ENCODE measurements at regions not wholly inside any gene's neighbourhood (a gene's known extent, or its start where the extent isn't known, plus 50 kb on each side); places are given as distances from the start of the nearest gene placed in this dataset.

DNA sequence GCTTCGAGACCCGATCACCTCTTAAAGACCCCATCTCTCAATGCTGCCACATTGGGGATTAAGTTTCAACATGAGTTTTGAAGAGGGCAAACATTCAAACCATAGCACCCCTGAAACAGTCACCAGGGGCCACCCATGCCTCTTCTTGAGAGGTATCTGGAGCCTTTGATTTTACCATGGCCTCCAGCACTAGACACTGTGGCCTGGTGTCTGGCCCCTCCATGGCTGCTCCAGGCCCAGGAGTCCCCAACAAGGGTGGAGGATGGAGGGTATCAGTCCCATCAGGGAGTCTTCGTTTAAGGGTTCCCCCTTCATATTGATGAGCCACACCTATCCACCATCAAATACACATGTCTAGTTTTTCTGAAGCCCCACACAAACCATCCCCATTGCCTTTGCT, 66.5 kb upstream of the CDH5 start:
- Histone ChIP-seq H3K27me3 (peaks cover 0 to 6% (median 0%) of the 10 kb centered on the region in 4 donors), H3K36me3 (no peaks in the 10 kb centered on the region), H3K9me3 (peaks cover 0 to 5% (median 2%) of the 10 kb centered on the region in 4 donors), H3K4me3 (no peak overlapping the region), H3K27ac (replicated peaks in 1 of 4) (no peak overlapping the region), H3K4me1 (peaks cover 0 to 6% (median 0%) of the 10 kb centered on the region in 4 donors)
- 96% methylated on average over 3 of the region's 3 CpGs for WGBS
- DNase-seq (ENCODE audit: extremely low spot score): no peak
- intact Hi-C loops (cut with DNase I): no loop called here
- TF ChIP-seq EP300 (IDR thresholded peaks at IDR 0.05) (no peak), POLR2A (IDR thresholded peaks at IDR 0.05; ENCODE audit: low read depth) (no peak), POLR2AphosphoS5 (IDR thresholded peaks at IDR 0.05) (no peak)
- TF ChIP-seq, protein P1, sequence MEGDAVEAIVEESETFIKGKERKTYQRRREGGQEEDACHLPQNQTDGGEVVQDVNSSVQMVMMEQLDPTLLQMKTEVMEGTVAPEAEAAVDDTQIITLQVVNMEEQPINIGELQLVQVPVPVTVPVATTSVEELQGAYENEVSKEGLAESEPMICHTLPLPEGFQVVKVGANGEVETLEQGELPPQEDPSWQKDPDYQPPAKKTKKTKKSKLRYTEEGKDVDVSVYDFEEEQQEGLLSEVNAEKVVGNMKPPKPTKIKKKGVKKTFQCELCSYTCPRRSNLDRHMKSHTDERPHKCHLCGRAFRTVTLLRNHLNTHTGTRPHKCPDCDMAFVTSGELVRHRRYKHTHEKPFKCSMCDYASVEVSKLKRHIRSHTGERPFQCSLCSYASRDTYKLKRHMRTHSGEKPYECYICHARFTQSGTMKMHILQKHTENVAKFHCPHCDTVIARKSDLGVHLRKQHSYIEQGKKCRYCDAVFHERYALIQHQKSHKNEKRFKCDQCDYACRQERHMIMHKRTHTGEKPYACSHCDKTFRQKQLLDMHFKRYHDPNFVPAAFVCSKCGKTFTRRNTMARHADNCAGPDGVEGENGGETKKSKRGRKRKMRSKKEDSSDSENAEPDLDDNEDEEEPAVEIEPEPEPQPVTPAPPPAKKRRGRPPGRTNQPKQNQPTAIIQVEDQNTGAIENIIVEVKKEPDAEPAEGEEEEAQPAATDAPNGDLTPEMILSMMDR (IDR thresholded peaks at IDR 0.05): no peak

DNA sequence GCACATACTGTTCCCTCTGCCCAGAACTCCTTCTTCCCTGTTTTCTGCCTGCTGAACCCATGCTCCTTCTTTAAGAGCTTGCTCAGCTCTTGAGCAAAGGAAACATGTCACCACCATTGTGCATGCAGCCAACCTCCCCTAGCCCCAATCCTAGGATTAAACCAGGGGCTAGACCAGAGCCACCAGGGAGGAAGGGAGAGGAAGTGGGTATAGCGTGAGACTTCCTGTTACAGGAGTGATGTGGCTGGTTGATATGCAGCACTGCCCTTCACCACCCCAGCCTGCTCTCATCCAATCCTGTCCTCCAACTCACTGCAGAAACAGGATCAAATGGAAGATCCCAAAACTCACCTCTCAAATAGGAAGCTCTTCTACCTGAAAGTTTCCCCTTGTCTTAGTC, 67.1 kb upstream of the CDH5 start:
- intact Hi-C loops (cut with DNase I): no loop called here
- H3K4me1 ChIP-seq: peaks cover 0 to 4% (median 0%) of the 10 kb centered on the region in 4 donors
- H3K36me3 ChIP-seq: no peaks in the 10 kb centered on the region
- TF ChIP-seq, protein P1 (IDR thresholded peaks at IDR 0.05): no peak
- no peak for TF ChIP-seq POLR2A (IDR thresholded peaks at IDR 0.05; ENCODE audit: low read depth)
- 83% methylated on average over 1 of the region's 1 CpG for WGBS
- DNase-seq (ENCODE audit: extremely low spot score): no peak
- H3K27ac ChIP-seq (replicated peaks in 1 of 4): no peak overlapping the region
- no peak overlapping the region for H3K4me3 ChIP-seq
- peaks cover 0 to 5% (median 0%) of the 10 kb centered on the region in 4 donors for H3K27me3 ChIP-seq
- peaks cover 0 to 5% (median 2%) of the 10 kb centered on the region in 4 donors for H3K9me3 ChIP-seq

DNA sequence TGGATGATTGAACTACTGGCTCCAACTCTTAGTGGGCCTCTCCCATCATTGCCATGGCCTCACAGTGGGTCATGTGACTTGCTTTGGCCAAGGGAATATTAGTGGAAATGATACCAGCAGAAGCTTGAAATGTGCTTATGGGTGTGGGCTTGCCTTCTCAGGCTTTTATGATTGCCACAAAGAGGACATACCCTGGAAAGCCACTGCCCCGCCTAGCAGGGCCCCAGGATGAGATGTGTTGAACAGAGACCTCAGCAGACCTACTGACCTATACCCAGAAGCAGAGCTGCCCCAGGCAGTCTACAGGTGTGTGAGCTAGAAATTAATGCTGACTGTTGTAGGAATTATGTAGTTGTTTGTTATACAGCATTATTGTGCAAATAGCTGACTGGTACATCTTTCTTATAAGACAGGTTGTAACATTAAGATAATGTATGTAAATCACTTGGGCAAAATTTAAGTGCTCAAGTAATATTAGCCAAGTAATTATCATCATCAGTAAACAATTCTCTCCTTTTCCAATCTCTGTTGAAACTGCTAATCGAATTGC, 67.8 kb upstream of the CDH5 start:
- H3K9me3 ChIP-seq: peaks cover 0 to 5% (median 2%) of the 10 kb centered on the region in 4 donors
- TF ChIP-seq POLR2A (IDR thresholded peaks at IDR 0.05; ENCODE audit: low read depth) (no peak), EP300 (IDR thresholded peaks at IDR 0.05) (no peak), POLR2AphosphoS5 (IDR thresholded peaks at IDR 0.05) (no peak)
- TF ChIP-seq, protein P1 (IDR thresholded peaks at IDR 0.05): no peak
- H3K36me3 ChIP-seq: no peaks in the 10 kb centered on the region
- H3K27ac ChIP-seq (replicated peaks in 1 of 4): no peak overlapping the region
- intact Hi-C loops (cut with DNase I): no loop called here
- WGBS: 88% methylated on average over 2 of the region's 2 CpGs
- H3K27me3 ChIP-seq: peaks cover 0 to 4% (median 0%) of the 10 kb centered on the region in 4 donors
- H3K4me3 ChIP-seq: no peak overlapping the region
- DNase-seq (ENCODE audit: extremely low spot score): no peak
- no peaks in the 10 kb centered on the region for H3K4me1 ChIP-seq

DNA sequence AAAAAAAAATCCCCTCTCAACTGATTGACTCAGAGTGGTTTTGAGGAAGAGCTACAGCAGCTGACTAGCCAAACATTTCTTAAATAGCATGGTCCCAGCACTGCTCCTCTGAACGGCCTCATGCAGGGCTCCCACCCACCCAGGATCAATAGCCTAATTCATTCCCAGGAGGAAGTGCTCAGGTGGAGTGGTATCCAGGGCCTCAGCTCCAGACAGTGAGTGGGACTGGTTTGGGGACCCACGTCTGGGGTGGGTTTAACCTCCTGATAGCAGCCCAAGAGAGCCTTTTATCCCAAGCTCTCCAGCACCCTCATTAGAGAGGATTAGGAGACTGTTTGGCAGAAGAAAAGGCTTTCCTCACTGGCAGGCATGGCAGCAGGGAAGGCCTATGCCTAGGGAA, 68.5 kb upstream of the CDH5 start:
- intact Hi-C loops (cut with DNase I): no loop called here
- Histone ChIP-seq H3K36me3 (no peaks in the 10 kb centered on the region), H3K4me3 (no peak overlapping the region), H3K4me1 (no peaks in the 10 kb centered on the region), H3K9me3 (peaks cover 0 to 5% (median 1%) of the 10 kb centered on the region in 4 donors), H3K27me3 (peaks cover 0 to 11% (median 0%) of the 10 kb centered on the region in 4 donors), H3K27ac (replicated peaks in 1 of 4) (no peak overlapping the region)
- TF ChIP-seq POLR2A (IDR thresholded peaks at IDR 0.05; ENCODE audit: low read depth): no peak
- TF ChIP-seq EP300 (IDR thresholded peaks at IDR 0.05): no peak
- TF ChIP-seq, protein P1 (IDR thresholded peaks at IDR 0.05): no peak
- TF ChIP-seq POLR2AphosphoS5 (IDR thresholded peaks at IDR 0.05): no peak
- DNase-seq (ENCODE audit: extremely low spot score): no peak
- 82% methylated on average over 2 of the region's 2 CpGs for WGBS

DNA sequence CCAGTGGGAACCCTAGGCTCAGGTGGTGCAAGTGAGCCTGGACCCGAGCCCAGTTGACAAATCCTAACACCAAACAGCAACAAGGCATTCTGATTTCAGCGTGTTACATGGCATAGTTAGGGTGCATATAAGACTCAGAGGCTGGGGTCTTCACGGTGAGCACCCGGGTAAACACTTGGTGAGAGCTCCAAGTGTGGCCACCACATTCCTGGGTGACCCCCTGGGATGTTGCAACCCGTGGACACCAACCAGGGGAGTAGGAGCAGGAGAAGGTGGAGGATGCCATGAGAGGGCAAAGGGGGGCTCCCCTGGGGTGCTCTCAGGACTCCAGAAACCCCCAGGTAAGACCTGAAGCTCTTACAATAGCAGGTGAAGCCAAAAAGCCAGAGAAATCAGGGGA, 69.9 kb upstream of the CDH5 start:
- WGBS: 90% methylated on average over 2 of the region's 5 CpGs
- no peak for DNase-seq (ENCODE audit: extremely low spot score)

More for the DNA sequence above, 69.9 kb upstream of the CDH5 start:
- H3K9me3 ChIP-seq: no peaks in the 10 kb centered on the region
- no peaks in the 10 kb centered on the region for H3K36me3 ChIP-seq
- H3K4me3 ChIP-seq: no peak overlapping the region
- intact Hi-C loops (cut with DNase I): no loop called here
- peaks cover 0 to 12% (median 0%) of the 10 kb centered on the region in 4 donors for H3K27me3 ChIP-seq
- no peak overlapping the region for H3K27ac ChIP-seq (replicated peaks in 1 of 4)
- no peak for TF ChIP-seq POLR2AphosphoS5 (IDR thresholded peaks at IDR 0.05)
- no peaks in the 10 kb centered on the region for H3K4me1 ChIP-seq
